ENCODE measurements at regions not wholly inside any gene's neighbourhood (a gene's known extent, or its start where the extent isn't known, plus 50 kb on each side); places are given as distances from the start of the nearest gene placed in this dataset.

- DNase-seq (ENCODE audit: low read depth in 1 of 2, low spot score in 2 of 2) (no peak), FAIRE-seq (peak; percentile 62)
- Histone ChIP-seq H2BK20ac (ENCODE audit: low read length) (no peak overlapping the region), H3K56ac (replicated peaks; ENCODE audit: insufficient read length, low read depth, low read length) (no peak overlapping the region), H3K14ac (ENCODE audit: insufficient read length) (no peak overlapping the region), H2BK12ac (ENCODE audit: low read depth, low read length) (no peak overlapping the region), H3K4me3 (ENCODE audit: extremely low read depth in 1 of 4, insufficient read depth in 2 of 4, low read depth in 3 of 4, low read length in 4 of 4) (no peak overlapping the region), H3K27ac (ENCODE audit: low read depth, low read length) (no peak overlapping the region), H4K5ac (ENCODE audit: insufficient read length, low read depth, low read length) (no peak overlapping the region), H3K4me1 (replicated peaks in 1 of 4; ENCODE audit: control insufficient read depth in 3 of 4, insufficient read depth in 4 of 4, low read length in 3 of 4) (no peaks in the 10 kb centered on the region; a peak in 1 of 7 replicates), H3K9ac (replicated peaks in 1 of 4; ENCODE audit: extremely low read depth in 1 of 4, low read depth in 3 of 4, low read length in 3 of 4) (no peak overlapping the region), H3K9me3 (ENCODE audit: insufficient read depth in 2 of 2, low read depth in 1 of 2, low read length in 1 of 2) (peaks cover 0 to 3% of the 10 kb centered on the region in 2 experiments; a peak in 1 of 4 replicates), H3K36me3 (ENCODE audit: control insufficient read depth in 2 of 4, insufficient read depth in 4 of 4, low read length in 3 of 4) (no peaks in the 10 kb centered on the region), H3K4ac (replicated peaks; ENCODE audit: insufficient read length, low read depth, low read length) (no peak overlapping the region), H3K27me3 (replicated peaks in 1 of 4; ENCODE audit: control insufficient read depth in 3 of 4, extremely low read depth in 1 of 4, insufficient read depth in 3 of 4, low read length in 3 of 4) (no peaks in the 10 kb centered on the region), H3K18ac (ENCODE audit: extremely low read depth, low read length) (no peak overlapping the region), H3K79me2 (ENCODE audit: control insufficient read depth in 1 of 2, insufficient read depth in 2 of 2, low read length in 2 of 2) (no peaks in the 10 kb centered on the region), H4K20me1 (replicated peaks in 1 of 2; ENCODE audit: control insufficient read depth in 1 of 2, insufficient read depth in 2 of 2, low read length in 2 of 2) (no peaks in the 10 kb centered on the region), H4K8ac (ENCODE audit: extremely low read depth, insufficient read depth, low read length) (no peak overlapping the region), H3K23ac (ENCODE audit: insufficient read length) (no peak overlapping the region), H2BK120ac (replicated peaks; ENCODE audit: low read depth, low read length) (no peak overlapping the region), H2AFZ (ENCODE audit: low read length) (no peak overlapping the region), H2AK5ac (ENCODE audit: low read depth, low read length) (no peak overlapping the region), H3K23me2 (ENCODE audit: low read depth, low read length) (peaks cover 2% of the 10 kb centered on the region), H2BK5ac (ENCODE audit: low read depth, low read length) (no peak overlapping the region), H2BK15ac (ENCODE audit: low read length) (no peak overlapping the region), H3K79me1 (ENCODE audit: low read depth, low read length) (no peaks in the 10 kb centered on the region), H3K4me2 (ENCODE audit: insufficient read depth in 1 of 2, low read depth in 2 of 2, low read length in 2 of 2) (no peak overlapping the region), H4K91ac (replicated peaks; ENCODE audit: insufficient read length, low read length) (no peak overlapping the region)
- 83% methylated on average over 7 of the region's 7 CpGs; no CpG with 5 or more reads in 1 of the 2 experiments for WGBS, 2 experiments (ENCODE audit: extremely low coverage in 1 of 2, insufficient coverage in 1 of 2, insufficient read length in 1 of 2, insufficient replicate concordance in 2 of 2, low coverage in 1 of 2, low lambda C conversion rate in 2 of 2, missing lambda C conversion rate in 1 of 2)
- POLR2A ChIA-PET (ENCODE audit: partially characterized antibody) = no interaction called here
- CTCF ChIA-PET (ENCODE audit: partially characterized antibody) = interaction anchor here (0.8 to 2.3 kb wide), 2 partner anchors 11 to 13 kb away, joined by 3 to 10 read pairs; no protein-coding TSS in a partner anchor
- TF ChIP-seq SP1 (IDR thresholded peaks at IDR 0.05; ENCODE audit: low read depth, low read length) = no peak
- no peak for TF ChIP-seq CBX5 (IDR thresholded peaks at IDR 0.05; ENCODE audit: low read depth, low read length)
- no peak for TF ChIP-seq JUN (IDR thresholded peaks at IDR 0.05; ENCODE audit: low read depth, low read length)
- TF ChIP-seq TAF1 (IDR thresholded peaks at IDR 0.05; ENCODE audit: low read depth, low read length) = no peak
- TF ChIP-seq EZH2 (IDR thresholded peaks at IDR 0.05; ENCODE audit: low read depth, low read length, severe bottlenecking) = no peak
- no peak for TF ChIP-seq BRCA1 (IDR thresholded peaks at IDR 0.05; ENCODE audit: low read depth, low read length)
- no peak for TF ChIP-seq KDM4A (IDR thresholded peaks at IDR 0.05; ENCODE audit: low read depth, low read length, severe bottlenecking)
- no peak for TF ChIP-seq YY1 (IDR thresholded peaks at IDR 0.05; ENCODE audit: low read depth, low read length)
- TF ChIP-seq POLR2A (IDR thresholded peaks at IDR 0.05; ENCODE audit: control extremely low read depth in 1 of 2, low read depth in 2 of 2, low read length in 2 of 2) = no peak
- no peak for TF ChIP-seq BCL11A (IDR thresholded peaks at IDR 0.05; ENCODE audit: low read depth in 2 of 2, low read length in 2 of 2)
- no peak for TF ChIP-seq CBX8 (IDR thresholded peaks at IDR 0.05; ENCODE audit: borderline replicate concordance, low read depth, low read length)
- TF ChIP-seq, protein P1, sequence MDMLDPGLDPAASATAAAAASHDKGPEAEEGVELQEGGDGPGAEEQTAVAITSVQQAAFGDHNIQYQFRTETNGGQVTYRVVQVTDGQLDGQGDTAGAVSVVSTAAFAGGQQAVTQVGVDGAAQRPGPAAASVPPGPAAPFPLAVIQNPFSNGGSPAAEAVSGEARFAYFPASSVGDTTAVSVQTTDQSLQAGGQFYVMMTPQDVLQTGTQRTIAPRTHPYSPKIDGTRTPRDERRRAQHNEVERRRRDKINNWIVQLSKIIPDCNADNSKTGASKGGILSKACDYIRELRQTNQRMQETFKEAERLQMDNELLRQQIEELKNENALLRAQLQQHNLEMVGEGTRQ (IDR thresholded peaks at IDR 0.05; ENCODE audit: low read length) = no peak
These were observed 387.9 kb downstream of the MIAT start for GRCh38 chr22:27045103-27045947.

All from H1 (cell line).